BLaER1 (cell line): ENCODE measurements at regions not wholly inside any gene's neighbourhood (a gene's known extent, or its start where the extent isn't known, plus 50 kb on each side); places are given as distances from the start of the nearest gene placed in this dataset.

Experiments
- H3K27ac ChIP-seq: shearing (Covaris generic); formaldehyde crosslinking; 2 replicates; pipeline ENCODE4 v1.8.1; 2022
- H3K27me3 ChIP-seq: shearing (Covaris generic); formaldehyde crosslinking; 2 replicates; pipeline ENCODE4 v1.8.1; 2022
- H3K36me3 ChIP-seq: shearing (Covaris generic); formaldehyde crosslinking; 2 replicates; pipeline ENCODE4 v1.8.1; 2022
- H3K4me1 ChIP-seq: shearing (Covaris generic); formaldehyde crosslinking; 2 replicates; pipeline ENCODE4 v1.8.1; 2022
- H3K4me2 ChIP-seq: shearing (Covaris generic); formaldehyde crosslinking; 2 replicates; pipeline ENCODE4 v1.8.1; 2022
- H3K4me3 ChIP-seq: shearing (Covaris generic); formaldehyde crosslinking; 2 replicates; pipeline ENCODE4 v1.8.1; 2022
- H3K9ac ChIP-seq: shearing (Covaris generic); formaldehyde crosslinking; 2 replicates; pipeline ENCODE4 v1.8.1; 2022
- H3K9me3 ChIP-seq: shearing (Covaris generic); formaldehyde crosslinking; 2 replicates; pipeline ENCODE4 v1.8.1; 2022
- H4K20me1 ChIP-seq: shearing (Covaris generic); formaldehyde crosslinking; 2 replicates; pipeline ENCODE4 v1.8.1; 2022
- Cebpa-rat ChIP-seq: shearing (Covaris generic); IDR thresholded peaks from 2 replicates; pipeline ENCODE4 v1.8.1; 2022

DNA sequence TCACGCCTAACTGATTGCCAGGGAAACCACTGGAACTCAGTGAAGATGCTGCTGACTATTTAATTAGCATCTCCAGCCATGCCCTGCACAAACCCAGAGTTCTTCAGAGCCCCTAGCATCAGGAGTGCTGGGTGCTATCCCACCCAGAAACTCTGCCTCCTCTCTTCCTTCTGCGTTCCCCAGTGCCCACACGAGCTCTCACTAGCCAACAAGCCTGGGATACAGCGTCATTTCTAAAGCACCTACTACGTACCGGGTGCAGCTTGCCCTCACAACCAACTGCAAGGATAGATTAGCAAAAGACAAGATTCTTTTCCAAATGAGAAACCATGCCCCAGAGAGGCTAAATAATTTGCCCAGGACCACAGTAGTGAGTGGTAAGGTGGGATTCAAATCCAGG is 105.2 kb upstream of the FOXP4 start:
- H3K9me3 ChIP-seq = no peaks in the 10 kb centered on the region
- peak overlapping the region; percentile 68 for H3K4me2 ChIP-seq
- peaks cover 29% of the 10 kb centered on the region for H3K27me3 ChIP-seq
- no peaks in the 10 kb centered on the region for H4K20me1 ChIP-seq
- no peak overlapping the region for H3K27ac ChIP-seq
- no peaks in the 10 kb centered on the region for H3K36me3 ChIP-seq
- no peak for TF ChIP-seq Cebpa-rat
- peaks cover 42% of the 10 kb centered on the region for H3K4me1 ChIP-seq
- H3K4me3 ChIP-seq = no peak overlapping the region
- no peak overlapping the region for H3K9ac ChIP-seq

DNA sequence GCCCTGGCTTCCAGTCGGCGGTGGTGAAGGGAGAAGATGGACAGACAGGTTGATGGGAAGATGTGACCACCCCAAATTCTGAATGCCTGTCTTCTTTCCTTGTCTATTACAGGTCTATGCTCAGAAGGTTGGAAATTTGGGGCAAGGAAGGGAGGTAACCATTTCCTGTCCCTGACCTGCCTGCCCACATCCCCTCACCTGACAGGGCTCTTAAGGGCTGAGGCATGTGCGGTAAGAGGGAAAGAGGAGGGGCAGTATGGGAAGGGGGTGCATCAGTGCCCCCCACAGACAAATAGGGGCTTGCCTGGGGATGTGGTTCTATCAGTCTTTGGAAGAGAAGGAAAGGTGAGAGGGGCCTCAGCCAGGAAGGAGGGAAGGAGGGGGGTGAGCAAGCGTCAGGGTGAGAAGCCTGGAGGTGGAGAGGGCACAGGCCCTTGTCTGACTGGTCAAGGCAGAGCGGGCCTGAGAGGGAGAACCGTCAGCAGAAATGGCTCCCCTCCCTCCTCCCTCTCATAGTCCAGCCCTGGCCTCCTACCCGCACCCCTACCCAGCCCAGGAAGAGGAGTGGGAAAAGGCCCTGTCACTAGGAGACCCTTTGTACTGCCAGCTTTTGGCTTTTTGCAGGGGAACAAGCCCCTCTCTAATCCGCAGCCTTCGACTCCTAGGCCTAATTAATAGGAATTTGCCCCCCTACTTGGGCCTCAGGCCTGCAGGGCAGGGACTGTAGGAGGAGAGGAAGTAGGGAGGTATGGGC is 104.4 kb upstream of the FOXP4 start:
- Histone ChIP-seq H3K27ac (no peak overlapping the region), H3K9ac (no peak overlapping the region), H3K4me2 (0 out of 2 replicates have a peak overlapping the region, but pooled peaks have one; percentile 22), H3K36me3 (no peaks in the 10 kb centered on the region), H3K4me3 (no peak overlapping the region), H3K9me3 (no peaks in the 10 kb centered on the region), H3K27me3 (peaks cover 29% of the 10 kb centered on the region), H3K4me1 (peaks cover 42% of the 10 kb centered on the region), H4K20me1 (no peaks in the 10 kb centered on the region)
- no peak for TF ChIP-seq Cebpa-rat

DNA sequence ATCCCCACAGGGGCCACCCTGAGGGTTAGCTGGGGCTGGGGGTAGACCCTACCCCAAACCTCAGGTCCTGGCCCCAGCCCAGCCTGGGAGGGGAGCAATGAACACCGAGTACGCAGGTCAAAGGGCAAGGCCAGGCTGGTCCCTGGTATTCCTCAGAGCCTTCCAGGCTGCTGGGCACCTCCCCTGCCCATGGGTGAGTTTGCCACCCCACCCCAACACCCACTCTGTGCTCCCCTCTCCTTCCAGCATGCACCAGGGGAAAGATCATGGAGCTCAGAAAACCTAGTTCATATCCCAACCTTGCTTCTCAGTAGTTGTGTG is 103.9 kb upstream of the FOXP4 start:
- no peak overlapping the region for H3K4me3 ChIP-seq

DNA sequence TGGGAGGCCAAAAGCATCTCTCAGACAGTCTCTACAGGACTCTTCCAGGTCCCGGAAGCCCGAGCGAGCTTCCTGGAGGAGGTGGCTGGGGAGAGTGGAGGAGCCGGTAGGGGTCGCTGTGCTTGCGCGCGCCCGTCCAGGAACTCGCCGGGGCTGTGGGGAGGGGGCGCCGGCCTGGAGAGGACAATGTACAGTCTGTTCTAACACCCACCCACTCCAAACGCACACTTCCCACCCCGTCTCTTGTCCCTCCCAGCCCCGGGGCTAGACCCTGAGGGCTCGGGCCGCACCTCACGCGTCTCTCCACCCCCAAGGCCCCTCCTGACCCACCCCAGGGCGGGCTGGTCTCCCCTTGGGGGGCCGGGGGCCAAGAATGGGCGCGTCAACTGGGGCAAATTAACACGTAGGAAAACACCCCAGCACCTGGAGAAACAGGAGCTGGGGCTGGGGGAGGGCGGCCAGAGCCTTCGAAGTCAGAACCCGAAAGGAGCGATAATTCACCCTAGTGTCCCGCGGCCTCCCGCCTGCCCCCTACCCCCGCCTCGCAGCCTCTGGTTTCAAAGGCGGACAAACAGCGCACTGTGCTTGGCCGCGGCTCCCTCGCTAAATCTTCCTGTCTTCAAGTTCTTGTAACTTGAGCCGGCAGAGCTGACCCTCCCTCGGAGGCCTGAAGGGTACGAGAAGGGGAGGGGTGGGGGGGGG is 103.2 kb upstream of the FOXP4 start:
- Histone ChIP-seq H4K20me1 (no peaks in the 10 kb centered on the region), H3K36me3 (no peaks in the 10 kb centered on the region), H3K4me3 (no peak overlapping the region), H3K27me3 (peaks cover 29% of the 10 kb centered on the region), H3K27ac (no peak overlapping the region), H3K9ac (no peak overlapping the region), H3K4me1 (peaks cover 42% of the 10 kb centered on the region), H3K4me2 (peak overlapping the region; percentile 50), H3K9me3 (no peaks in the 10 kb centered on the region)
- TF ChIP-seq Cebpa-rat = no peak

More for the DNA sequence above, 103.9 kb upstream of the FOXP4 start:
- TF ChIP-seq Cebpa-rat = no peak
- no peaks in the 10 kb centered on the region for H3K9me3 ChIP-seq
- peaks cover 42% of the 10 kb centered on the region for H3K4me1 ChIP-seq
- no peaks in the 10 kb centered on the region for H4K20me1 ChIP-seq
- H3K9ac ChIP-seq = no peak overlapping the region
- H3K27ac ChIP-seq = no peak overlapping the region
- H3K4me2 ChIP-seq = 0 out of 2 replicates have a peak overlapping the region, but pooled peaks have one; percentile 22
- no peaks in the 10 kb centered on the region for H3K36me3 ChIP-seq
- H3K27me3 ChIP-seq = peaks cover 29% of the 10 kb centered on the region

DNA sequence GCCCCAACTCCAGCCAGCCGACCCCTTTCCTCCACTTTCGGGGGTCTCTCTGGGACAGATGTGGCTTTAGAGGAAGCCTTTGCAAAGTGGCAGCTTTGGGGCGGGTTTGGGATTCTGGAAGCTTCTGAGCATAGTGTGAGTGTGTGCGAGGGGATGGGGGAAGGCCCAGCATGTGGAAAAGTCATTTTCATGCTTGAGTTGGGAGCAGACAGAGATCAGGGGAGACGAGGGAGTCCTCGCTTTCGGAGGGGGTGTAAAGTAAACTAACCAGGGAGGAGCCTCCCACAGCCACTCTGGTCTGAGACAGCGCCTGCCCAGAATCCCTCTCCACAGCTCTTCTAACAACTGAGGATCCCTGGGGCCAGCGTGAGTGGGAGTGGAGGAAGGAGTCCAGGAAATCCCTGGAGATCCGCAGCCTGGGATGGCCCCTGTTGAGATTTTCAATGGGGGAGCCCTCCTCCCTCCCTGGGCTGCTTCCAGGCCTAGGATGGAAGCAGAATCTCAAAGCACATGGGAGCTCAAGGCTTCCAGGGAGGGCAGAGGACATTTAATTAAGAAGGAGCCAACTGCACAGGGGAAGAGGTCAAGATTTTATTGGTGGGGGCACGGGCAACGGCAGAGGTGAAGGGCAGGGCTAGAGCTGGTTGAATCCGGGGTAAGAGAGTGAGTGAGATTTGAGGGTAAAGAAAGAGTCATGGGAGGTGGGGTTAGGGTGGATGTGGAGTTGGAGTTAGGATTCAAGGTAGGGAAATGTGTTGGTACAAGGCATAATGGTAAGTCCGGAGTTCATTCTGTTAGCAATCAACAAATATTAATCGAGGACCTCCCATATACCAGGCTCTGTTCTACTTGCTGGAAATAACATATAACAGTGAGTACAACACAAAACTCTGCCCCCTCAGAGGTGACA is 102.3 kb upstream of the FOXP4 start:
- Histone ChIP-seq H3K4me2 (no peak overlapping the region), H3K27ac (no peak overlapping the region), H3K9ac (no peak overlapping the region), H3K4me3 (no peak overlapping the region), H3K9me3 (no peaks in the 10 kb centered on the region), H4K20me1 (no peaks in the 10 kb centered on the region), H3K36me3 (no peaks in the 10 kb centered on the region), H3K27me3 (peaks cover 29% of the 10 kb centered on the region), H3K4me1 (peaks cover 42% of the 10 kb centered on the region)
- no peak for TF ChIP-seq Cebpa-rat

DNA sequence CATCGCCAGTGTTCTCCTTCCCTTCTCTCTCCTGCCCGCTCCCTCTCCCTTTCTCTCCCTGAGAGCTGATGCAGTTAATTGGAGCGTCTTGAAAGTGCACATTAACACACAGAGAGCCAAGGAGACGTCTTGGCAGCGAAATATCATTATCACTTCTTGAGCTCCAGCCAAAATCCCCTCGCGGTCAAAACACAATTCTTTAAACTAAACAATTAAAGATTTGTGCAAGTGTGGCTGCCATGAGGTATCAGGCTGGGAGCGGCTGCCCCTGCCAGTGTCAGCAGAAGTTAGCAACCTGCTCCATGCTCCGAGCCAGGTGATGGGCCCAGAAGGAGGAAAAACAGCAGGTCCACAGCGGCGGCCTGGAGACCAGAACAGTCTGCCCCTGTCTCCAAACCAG is 100.9 kb upstream of the FOXP4 start:
- no peak for TF ChIP-seq Cebpa-rat
- Histone ChIP-seq H3K9ac (no peak overlapping the region), H3K4me1 (peaks cover 39% of the 10 kb centered on the region), H3K4me2 (no peak overlapping the region), H3K9me3 (no peaks in the 10 kb centered on the region), H4K20me1 (no peaks in the 10 kb centered on the region), H3K27ac (no peak overlapping the region), H3K27me3 (peaks cover 29% of the 10 kb centered on the region), H3K4me3 (no peak overlapping the region), H3K36me3 (no peaks in the 10 kb centered on the region)

DNA sequence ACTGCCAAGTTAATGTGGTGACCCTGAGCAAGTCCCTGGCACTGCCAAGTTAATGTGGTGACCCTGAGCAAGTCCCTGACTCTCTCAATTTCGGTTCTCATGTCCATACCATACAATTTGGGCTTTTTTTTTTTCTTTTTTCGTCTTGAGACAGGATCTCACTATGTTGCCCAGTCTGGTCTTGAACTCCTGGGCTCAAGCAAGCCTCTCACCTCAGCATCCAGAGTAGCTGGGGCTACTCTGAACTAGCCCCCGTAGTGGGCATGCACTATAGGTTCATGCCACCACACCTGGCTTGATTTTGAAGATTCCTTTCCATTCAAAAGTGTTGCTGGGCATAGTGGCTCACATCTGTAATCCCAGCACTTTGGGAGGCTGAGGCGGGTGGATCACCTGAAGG is 100.0 kb upstream of the FOXP4 start:
- H3K36me3 ChIP-seq = no peaks in the 10 kb centered on the region
- peaks cover 29% of the 10 kb centered on the region for H3K27me3 ChIP-seq
- H3K4me1 ChIP-seq = peaks cover 39% of the 10 kb centered on the region
- H4K20me1 ChIP-seq = no peaks in the 10 kb centered on the region
- no peak overlapping the region for H3K4me2 ChIP-seq
- no peaks in the 10 kb centered on the region for H3K9me3 ChIP-seq
- H3K9ac ChIP-seq = no peak overlapping the region
- no peak overlapping the region for H3K4me3 ChIP-seq
- no peak overlapping the region for H3K27ac ChIP-seq
- TF ChIP-seq Cebpa-rat = no peak

DNA sequence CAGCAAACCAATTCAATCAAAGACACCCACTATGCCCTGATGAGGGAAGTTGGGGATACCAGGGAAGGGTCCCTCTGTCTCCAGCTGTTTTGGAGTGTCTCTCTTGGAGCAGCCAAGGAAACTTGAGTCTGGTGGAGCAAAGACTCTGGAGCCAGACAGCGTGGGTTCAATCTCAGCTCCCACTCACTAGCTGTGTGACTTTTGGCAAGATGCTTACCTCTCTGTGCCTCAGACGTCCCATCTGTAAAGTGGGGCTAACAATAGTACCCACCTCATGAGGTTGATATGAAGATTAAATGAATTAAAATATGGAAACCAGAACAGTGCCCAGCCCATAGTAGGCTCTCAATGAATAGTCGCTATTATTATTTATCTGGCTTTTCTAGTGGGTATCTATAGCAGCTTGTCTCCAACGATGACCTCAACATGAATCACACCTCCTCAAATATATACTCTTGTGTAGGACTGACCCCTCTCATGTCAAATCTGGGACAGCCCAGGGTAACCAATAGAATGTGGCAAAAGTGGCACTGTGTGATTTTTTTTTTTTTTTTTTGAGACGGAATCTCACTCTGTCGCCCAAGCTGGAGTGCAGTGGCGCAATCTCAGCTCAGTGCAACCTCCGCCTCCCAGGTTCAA is 99.2 kb upstream of the FOXP4 start:
- H3K27ac ChIP-seq = no peak overlapping the region
- H3K36me3 ChIP-seq = no peaks in the 10 kb centered on the region
- no peaks in the 10 kb centered on the region for H4K20me1 ChIP-seq
- no peak for TF ChIP-seq Cebpa-rat
- no peaks in the 10 kb centered on the region for H3K9me3 ChIP-seq
- H3K4me3 ChIP-seq = no peak overlapping the region
- no peak overlapping the region for H3K9ac ChIP-seq
- no peak overlapping the region for H3K4me2 ChIP-seq
- H3K27me3 ChIP-seq = peaks cover 29% of the 10 kb centered on the region
- H3K4me1 ChIP-seq = peaks cover 40% of the 10 kb centered on the region

DNA sequence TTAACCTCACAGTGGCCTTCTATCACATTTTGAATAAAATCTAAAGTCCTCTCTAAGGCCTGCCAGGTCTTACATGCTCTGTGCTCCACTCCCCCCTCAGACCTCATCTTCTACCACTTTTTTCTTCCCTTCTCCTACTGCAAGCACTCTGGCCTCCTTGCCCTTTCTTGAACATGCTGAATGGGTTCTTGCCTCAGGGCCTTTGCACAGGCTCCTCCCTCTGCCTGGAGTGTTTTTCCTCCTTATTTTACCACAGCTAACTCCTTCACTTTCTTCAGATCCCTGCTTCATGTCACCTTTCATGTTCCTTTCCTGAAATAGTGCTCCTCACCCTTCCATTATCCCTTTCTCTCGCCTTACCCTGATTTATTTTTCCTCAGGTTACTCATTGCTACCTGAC is 97.9 kb upstream of the FOXP4 start:
- Histone ChIP-seq H3K4me2 (no peak overlapping the region), H3K9me3 (no peaks in the 10 kb centered on the region), H3K27me3 (peaks cover 18% of the 10 kb centered on the region), H4K20me1 (no peaks in the 10 kb centered on the region), H3K9ac (no peak overlapping the region), H3K4me3 (no peak overlapping the region), H3K36me3 (no peaks in the 10 kb centered on the region), H3K4me1 (peaks cover 41% of the 10 kb centered on the region), H3K27ac (no peak overlapping the region)
- TF ChIP-seq Cebpa-rat = no peak
